Left ventricle myocardium inferior (tissue), 1 donor: ENCODE measurements at regions not wholly inside any gene's neighbourhood (a gene's known extent, or its start where the extent isn't known, plus 50 kb on each side); places are given as distances from the start of the nearest gene placed in this dataset.
A peak's percentile ranks its signal among the peaks of the same experiment; 100 is the strongest.

Source experiments
- DNase-seq: peaks from one replicate; pipeline ENCODE4 v3.0.0-alpha.2; 2020
- H3K27ac ChIP-seq: fragments of 200-600 bp; replicated peaks from 2 replicates; pipeline ENCODE4 v1.8.0; 2021
- H3K27me3 ChIP-seq: fragments of 200-600 bp; 2 replicates; pipeline ENCODE4 v1.8.0; 2021; ENCODE audit warnings: low read depth
- H3K36me3 ChIP-seq: fragments of 200-600 bp; 2 replicates; pipeline ENCODE4 v1.8.0; 2021
- H3K4me1 ChIP-seq: fragments of 200-600 bp; 2 replicates; pipeline ENCODE4 v1.8.0; 2021
- H3K4me3 ChIP-seq: fragments of 200-600 bp; 2 replicates; pipeline ENCODE4 v1.8.0; 2021; ENCODE audit warnings: mild to moderate bottlenecking, moderate library complexity
- H3K9me3 ChIP-seq: fragments of 200-600 bp; replicated peaks from 2 replicates; pipeline ENCODE4 v1.8.0; 2021
- CTCF ChIP-seq: fragments of 200-600 bp; IDR thresholded peaks from 2 replicates; pipeline ENCODE4 v1.8.0; 2021; ENCODE audit warnings: antibody characterized with exemption, mild to moderate bottlenecking, borderline replicate concordance
- intact Hi-C: fragments of 100-400 bp; cut with micrococcal nuclease; formaldehyde crosslinking; loops from one replicate; pipeline ENCODE4 v1.11.0; 2022
- donor health status: DM: no; HTN: yes; CAD: no; lungs with severe emphysema.

- H3K4me1 ChIP-seq = peaks cover 100% of the 10 kb centered on the region
Observed at GRCh38 chr9:94173632-94174031, 85.5 kb upstream of the ZNF169 start.

GRCh38 chr9:94174164-94174563 is 84.9 kb upstream of the ZNF169 start:
- Histone ChIP-seq H3K4me1 (peaks cover 100% of the 10 kb centered on the region), H3K36me3 (peaks cover 36% of the 10 kb centered on the region), H3K27ac (peak overlapping the region; percentile 13), H3K4me3 (peak overlapping the region; percentile 91), H3K27me3 (no peaks in the 10 kb centered on the region), H3K9me3 (no peaks in the 10 kb centered on the region)
- intact Hi-C loops = no loop called here
- TF ChIP-seq CTCF = no peak
- DNase-seq = no peak

More at GRCh38 chr9:94173632-94174031, 85.5 kb upstream of the ZNF169 start:
- no peaks in the 10 kb centered on the region for H3K27me3 ChIP-seq
- peak overlapping the region; percentile 52 for H3K27ac ChIP-seq
- intact Hi-C loops = no loop called here
- H3K36me3 ChIP-seq = peaks cover 36% of the 10 kb centered on the region
- H3K9me3 ChIP-seq = no peaks in the 10 kb centered on the region
- DNase-seq = no peak
- H3K4me3 ChIP-seq = peak overlapping the region; percentile 91
- TF ChIP-seq CTCF = no peak

DNA sequence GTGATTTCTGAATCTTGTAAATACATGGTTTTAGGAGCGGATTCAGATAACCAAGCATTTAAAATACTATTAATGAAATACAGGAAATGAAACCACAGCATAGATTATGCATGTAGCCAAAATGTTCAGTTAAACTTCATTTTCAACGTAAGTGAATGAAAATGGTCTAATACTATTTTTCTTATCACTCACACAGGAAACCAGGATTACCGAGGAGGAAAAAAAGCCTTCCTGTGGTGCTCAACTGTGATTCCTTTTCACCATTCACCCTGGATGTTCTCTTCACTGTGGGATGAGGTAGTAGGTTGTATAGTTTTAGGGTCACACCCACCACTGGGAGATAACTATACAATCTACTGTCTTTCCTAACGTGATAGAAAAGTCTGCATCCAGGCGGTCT is 83.4 kb upstream of the ZNF169 start:
- H3K27ac ChIP-seq = no peak overlapping the region

GRCh38 chr9:94176608-94177007 is 82.5 kb upstream of the ZNF169 start:
- intact Hi-C loops = no loop called here
- H3K4me3 ChIP-seq = no peak overlapping the region
- TF ChIP-seq CTCF = no peak
- peaks cover 99% of the 10 kb centered on the region for H3K4me1 ChIP-seq
- no peaks in the 10 kb centered on the region for H3K9me3 ChIP-seq
- H3K27ac ChIP-seq = no peak overlapping the region
- DNase-seq = no peak
- H3K27me3 ChIP-seq = no peaks in the 10 kb centered on the region
- peaks cover 41% of the 10 kb centered on the region for H3K36me3 ChIP-seq

More for the DNA sequence above, 83.4 kb upstream of the ZNF169 start:
- Histone ChIP-seq H3K4me3 (peak overlapping the region; percentile 1), H3K36me3 (peaks cover 41% of the 10 kb centered on the region), H3K4me1 (peaks cover 99% of the 10 kb centered on the region), H3K27me3 (no peaks in the 10 kb centered on the region), H3K9me3 (no peaks in the 10 kb centered on the region)
- TF ChIP-seq CTCF = no peak
- no peak for DNase-seq
- intact Hi-C loops = no loop called here

DNA sequence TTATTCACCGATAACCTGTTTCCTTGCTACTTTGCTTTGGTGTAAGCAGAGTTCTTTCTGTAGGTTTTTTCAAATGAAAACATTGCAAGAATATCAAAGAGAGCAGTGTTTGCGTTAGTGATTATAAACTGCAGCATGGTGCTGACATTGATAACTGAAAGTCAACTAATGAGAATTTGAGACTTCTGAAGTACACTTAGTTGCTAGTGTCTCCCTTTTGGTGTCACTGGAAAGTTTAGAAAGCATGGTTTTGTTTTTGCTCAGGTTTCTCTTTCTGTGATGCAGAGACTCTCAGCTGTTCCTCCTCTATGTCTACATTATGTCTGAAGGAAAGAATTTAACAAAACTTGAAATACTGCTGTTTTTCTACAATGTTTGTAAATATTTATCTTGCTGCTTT is 80.2 kb upstream of the ZNF169 start:
- no peak for DNase-seq
- no peaks in the 10 kb centered on the region for H3K9me3 ChIP-seq
- no peak for TF ChIP-seq CTCF
- H3K4me3 ChIP-seq = no peak overlapping the region
- peaks cover 51% of the 10 kb centered on the region for H3K36me3 ChIP-seq
- H3K4me1 ChIP-seq = peaks cover 97% of the 10 kb centered on the region
- no peaks in the 10 kb centered on the region for H3K27me3 ChIP-seq
- intact Hi-C loops = no loop called here
- H3K27ac ChIP-seq = peak overlapping the region; percentile 13
